ENCODE measurements at regions not wholly inside any gene's neighbourhood (a gene's known extent, or its start where the extent isn't known, plus 50 kb on each side); places are given as distances from the start of the nearest gene placed in this dataset.

DNA sequence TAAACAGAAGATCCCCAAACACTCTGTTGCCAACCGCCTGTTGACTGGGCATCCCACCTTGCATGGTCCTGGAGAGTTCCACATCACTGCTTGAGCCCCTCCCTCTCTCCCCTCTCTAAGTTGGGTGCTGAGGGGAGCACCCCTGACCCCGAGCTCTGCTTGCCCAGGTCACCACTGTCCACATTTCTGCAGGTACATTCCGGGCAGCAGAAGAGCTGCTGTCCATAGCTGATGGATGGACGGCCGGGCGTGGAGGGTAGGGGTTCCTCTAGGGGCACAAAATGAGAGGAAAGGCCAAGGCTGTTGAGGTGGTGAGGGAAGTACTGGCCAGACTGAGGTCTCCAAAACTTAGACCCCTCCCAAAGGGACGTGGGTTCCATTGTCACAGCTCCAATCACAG is 227.4 kb upstream of the PPP2R2D start:
- no peak for DNase-seq (ENCODE audit: low read depth)

DNA sequence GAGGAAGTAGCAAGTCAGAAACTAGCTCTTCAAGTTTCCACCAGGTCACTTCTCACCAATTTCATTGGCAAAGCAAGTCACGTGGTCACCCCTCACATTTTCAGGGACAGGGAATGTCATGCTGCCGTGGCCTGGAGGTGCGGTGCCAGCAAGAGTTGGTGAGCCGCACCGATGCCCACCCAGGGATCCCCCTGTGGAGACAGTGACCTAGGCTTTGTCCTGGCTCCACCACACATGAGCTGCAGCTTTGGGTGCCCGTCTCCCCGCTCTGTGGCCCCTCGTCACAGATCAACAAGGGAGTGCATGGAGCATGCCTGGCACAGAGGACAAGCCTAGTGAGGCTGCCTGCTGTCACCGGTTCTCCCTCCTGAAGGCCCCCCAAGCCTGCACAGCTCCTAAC is 226.7 kb upstream of the PPP2R2D start:
- no peak for DNase-seq (ENCODE audit: low read depth)

DNA sequence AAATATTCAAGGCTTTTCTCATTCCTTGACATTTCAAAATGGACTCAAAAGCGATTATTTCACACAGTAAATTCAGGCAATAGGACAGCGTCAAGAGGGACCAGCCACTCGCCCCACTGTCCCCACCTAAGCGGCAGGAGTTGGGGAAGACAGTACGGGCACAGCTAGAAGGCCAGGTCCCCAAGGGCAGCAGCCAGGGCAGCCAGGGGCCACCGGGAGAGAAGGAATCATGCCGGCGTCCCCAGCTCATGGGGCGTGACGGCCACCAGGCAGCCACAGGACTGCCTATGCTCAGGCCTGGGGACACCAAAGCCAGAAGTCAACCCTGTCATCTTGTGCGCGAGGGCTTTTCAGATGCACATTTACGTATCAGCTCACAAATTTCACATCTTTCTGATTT is 225.7 kb upstream of the PPP2R2D start:
- DNase-seq (ENCODE audit: low read depth): no peak

DNA sequence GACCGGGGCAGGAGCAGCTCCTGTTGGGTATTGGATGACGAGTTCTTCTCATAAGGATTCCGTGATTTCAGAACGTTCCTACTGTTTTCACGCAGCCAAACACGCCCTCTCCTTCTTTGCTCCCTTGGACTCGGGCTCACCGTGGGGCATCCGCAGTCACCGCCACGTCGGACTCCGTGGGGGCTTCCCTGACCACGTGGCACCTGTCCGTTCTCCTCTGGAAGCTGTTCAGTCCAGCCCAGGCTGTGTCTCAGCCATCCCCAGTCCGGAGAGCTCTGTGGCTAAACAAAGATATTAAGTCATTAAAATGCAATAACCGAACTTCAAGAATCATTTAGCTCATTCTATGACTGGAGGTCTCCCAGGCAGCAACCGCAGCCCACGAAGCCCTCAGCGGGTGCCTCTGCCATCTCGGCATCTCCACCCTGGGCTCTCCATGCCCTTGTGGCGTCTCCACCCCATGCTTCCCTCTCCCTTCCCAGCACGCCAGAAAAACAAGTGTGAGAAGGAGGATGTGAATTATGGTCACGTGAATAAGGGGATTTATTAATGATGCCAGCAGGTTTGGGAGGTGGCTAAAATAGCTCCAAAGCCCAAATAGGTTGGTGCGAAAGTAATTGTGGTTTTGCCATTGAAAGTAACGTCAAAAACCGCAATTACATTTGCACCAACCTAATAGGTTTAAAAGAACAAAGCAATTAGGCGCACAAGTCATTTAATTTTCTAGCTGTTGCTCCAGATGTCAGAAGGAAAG is 224.6 kb upstream of the PPP2R2D start:
- DNase-seq (ENCODE audit: low read depth): no peak

DNA sequence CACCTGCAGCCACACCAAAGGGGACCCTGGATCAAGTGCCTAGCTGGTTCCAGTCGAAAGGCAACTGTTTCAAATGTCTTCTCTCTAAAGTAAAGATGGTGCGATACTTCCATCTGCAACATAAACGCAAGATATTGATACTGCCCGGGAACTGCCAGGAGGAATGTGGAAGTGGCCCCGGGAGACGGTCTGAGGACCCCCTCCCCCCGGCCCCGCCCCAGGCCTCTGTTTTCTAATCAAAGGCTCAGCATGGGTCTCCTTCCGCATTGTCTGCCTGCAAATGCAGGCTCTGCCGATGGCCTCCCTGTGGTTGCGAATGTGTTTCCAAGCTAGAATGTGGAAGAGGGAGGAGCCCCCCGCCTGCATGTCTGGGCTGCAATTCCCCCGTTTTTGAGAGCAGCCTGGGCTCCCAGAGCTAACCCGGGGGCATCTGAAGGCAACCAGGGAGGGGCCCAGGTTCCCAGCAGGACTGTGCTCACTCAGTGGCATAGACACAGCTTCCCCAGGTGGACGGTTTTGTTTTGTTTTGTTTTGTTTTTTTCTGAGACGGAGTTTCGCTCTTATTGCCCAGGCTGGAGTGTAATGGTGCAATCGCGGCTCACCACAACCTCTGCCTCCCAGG is 223.9 kb upstream of the PPP2R2D start:
- no peak for DNase-seq (ENCODE audit: low read depth)

DNA sequence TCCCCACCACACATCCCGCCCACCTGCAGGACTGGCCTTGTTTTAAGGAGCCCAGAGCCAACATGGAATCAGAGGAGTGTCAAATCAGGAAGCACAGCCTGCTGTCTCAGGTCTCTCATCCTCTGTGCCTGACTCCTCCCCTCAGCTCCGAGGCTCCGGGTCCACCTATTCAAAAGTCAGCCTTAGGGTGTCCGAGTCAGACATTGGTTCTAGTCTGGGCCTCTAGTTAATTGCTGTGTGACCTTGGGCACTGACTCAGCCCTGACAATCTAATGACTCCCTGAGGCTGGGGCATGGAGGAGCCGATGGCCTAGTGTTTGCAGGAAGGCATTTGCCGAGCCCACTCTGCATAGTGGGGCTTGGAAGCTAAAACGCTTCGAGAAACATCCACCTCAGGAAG is 223.1 kb upstream of the PPP2R2D start:
- DNase-seq (ENCODE audit: low read depth): no peak

DNA sequence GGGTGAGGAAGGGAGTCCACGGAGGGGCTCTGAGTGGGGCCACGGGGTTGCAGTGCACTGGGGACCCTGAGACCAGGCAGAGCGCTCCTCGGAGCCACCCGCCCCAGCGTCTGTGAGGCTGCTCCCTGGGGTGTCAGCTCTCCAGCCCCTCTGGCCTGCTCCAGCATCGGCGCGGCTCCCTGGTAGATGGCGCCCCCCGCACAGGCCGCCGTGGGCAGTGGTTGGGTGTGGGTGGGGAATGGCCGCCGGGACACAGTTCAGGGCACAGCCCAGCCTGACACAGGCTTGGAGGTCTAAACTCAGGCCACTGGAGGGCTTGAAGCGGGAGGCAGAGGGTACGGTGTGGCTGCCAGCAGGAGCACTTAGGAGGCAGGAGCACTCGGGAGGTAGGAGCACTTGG is 222.6 kb upstream of the PPP2R2D start:
- no peak for DNase-seq (ENCODE audit: low read depth)

DNA sequence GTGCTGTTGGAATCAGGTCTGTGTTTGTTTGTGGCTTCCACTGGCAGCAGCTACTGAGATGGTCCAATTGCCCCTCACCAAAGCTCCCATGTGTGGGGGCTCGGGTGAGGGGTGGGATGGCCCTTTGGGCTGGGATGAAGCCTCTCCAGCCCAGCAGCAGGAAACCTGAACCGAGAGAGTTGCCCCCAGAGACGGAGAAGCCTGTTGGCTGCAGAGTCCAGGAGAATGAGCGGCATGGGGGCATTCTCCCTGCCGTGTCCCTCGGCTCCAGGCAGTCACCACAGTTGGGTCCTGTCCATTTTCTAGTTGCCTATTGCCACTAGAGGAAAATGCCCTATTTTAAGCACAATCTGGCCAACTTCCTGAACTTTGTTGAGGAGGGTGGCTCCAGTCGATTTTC is 222.2 kb upstream of the PPP2R2D start:
- DNase-seq (ENCODE audit: low read depth): no peak

DNA sequence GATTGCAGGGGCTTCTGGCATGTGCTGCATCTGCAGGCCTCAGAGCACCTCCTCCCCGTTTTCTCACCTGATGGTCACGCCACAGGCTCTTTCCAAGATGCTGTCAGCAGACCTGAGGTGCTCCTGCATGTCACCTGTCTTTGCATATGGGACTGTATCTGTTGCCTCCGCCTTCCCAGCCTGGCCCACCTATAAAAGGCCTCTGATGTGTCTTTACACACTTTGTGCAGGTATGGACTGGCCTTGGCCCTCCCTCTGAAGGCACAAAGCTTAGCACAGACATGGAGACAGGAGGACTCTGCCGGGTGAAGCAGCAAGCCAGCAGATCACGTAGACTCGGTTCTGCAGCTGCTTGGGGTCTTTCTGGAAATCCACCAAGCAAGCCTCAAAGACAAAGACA is 220.9 kb upstream of the PPP2R2D start:
- DNase-seq (ENCODE audit: low read depth): no peak

DNA sequence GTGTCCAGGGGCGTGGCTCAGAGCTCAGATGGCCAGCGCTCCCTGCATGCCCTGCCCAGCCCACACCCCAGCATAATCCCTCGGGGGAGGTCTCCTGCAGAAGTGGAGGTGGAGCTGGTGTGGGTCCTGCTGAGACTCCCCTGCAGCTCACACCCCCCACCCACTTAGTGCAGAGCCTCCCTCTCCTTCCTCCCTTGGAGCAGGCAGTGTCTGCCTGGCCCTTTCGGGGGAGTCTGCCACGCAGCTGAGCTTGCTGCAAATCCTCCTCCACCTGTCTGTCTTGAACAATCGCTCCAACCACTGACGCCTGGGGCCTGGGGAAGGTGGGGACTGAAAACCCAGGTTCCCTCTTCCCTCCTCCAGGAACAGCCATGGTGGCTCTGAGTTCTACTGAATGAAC is 219.7 kb upstream of the PPP2R2D start:
- DNase-seq (ENCODE audit: low read depth): no peak

DNA sequence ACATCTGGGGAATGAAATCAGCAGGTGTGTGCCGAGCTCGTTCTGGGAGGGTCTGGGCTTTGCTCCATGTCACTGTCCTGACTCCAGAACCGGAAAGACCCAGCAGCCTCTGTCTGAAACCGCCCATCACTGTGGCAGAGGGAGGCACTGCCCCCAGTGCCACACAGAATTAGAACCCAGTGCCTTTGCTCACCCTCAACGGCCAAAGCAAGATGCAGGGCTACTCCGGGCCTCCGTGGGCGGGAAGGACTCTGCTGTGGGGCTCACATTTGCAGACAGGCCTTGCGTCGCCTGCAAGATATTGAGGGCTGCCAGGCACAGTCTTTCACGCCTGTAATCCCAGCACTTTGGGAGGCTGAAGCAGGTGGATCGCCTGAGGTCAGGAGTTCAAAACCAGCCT is 219.2 kb upstream of the PPP2R2D start:
- no peak for DNase-seq (ENCODE audit: low read depth)

DNA sequence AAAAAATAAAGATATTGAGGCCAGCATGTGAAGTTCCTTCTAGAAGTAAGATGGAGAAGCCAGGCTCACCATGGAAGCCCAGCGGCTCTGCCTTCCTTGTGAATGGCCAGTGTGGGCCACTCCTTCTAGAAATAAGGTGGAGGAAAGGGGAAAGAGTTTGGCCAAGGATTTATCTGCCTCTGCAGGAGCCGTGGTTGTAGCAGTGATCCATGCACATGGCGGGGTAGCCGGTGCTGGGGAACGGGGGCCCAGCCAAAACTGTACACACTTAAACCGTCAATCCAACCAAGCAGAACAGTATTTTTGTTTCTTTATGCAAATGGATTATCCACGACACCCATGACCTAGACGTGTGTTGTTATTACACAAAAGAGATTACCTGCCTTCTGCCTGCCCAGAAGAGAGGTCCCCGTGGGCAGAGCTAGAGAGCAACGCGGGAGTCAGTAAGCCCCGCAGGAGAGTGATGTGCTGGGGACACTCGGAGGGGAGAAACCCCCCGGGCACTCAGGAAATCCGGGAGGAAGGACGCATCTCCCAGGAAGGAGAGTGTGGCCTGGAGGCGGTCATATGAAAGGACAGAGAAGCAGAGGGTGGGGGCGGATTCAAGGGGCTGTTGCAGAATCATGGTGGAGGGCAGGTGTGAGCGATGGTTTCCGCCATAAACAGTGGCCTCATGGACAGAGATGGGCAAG is 218.4 kb upstream of the PPP2R2D start:
- no peak for DNase-seq (ENCODE audit: low read depth)

DNA sequence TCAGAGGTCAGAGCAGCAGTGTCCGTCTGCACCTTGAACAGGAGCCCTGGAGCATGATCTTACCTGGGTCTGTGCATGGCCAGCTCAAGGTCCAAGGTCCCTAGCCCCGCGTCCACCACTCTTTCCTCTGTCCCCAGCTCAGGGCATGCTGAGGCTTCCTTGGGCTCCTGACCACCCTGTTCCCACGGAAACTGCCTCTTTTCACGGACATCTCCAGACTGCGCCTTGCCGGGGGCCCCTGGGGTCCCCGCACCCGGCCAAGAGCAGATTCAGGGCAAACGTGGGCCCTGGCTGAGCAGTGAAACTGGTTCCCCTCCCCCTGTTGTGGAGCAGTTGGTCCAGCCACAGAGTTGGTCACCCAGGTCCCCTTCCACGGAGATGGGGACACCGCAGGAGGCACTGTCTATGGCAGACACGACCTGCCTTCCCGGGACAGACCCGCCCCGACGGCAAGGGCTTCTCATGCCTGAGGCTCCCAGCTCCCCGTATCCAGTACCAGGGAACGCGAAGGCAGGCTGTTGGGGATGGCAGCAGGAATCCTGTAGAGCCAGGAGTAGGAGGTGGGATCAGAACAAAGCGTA is 217.4 kb upstream of the PPP2R2D start:
- no peak for DNase-seq (ENCODE audit: low read depth)

DNA sequence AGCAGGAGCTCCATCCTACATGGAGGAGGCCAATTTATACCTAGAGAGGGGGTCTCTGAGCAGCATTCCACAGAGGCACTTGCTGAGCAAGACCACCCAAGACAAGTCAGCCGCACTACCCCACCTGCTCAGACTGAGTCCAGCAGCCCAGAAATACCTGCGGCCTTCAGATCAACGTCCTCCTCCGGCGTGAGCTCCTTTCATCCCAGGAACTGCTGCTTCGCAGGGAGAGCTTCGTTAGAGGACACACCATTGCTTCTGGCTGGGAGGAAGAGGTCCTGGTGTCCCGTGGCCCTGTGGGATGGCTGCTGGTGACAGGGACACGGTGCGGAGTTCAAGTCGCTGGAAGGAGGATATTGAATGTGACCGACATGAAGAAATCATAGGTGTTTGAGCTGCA is 216.9 kb upstream of the PPP2R2D start:
- DNase-seq (ENCODE audit: low read depth): no peak

DNA sequence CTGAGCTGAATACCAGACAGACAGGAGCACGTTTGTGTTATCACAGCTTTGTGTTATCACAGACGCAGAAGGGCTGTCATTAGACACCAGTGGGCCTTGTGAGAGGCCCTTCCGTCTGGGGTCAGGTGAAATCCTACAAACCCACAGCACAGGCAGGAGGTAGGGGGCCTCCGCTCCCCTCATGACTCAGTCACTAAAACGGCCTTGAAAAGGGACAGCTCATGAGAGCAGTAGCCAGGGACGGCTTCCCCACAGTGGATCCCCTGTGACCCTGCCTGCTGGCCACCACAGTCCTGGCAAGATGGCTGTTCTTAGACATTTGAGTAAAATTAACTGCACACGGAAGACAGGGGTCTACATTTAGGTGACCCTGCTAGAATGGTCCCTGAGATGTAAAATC is 215.8 kb upstream of the PPP2R2D start:
- no peak for DNase-seq (ENCODE audit: low read depth)

DNA sequence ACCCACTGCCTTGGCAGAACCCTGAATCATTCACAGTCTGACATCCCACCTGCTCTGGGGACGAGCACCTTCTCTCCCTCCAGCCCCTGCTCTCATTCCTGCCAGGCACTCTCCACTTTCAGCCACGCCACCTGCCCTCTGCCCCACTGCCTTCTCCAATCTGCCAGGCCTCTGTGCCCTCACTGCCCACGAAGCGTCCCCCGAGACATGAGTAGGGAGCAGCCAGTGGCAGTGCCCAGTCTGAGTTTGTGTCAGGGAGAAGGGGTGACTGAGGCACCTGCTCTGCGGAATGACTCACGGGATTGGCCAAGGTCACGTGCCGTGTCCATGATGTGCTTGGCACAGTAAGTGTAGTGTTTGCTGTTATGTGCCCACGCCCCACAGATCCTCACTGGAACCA is 215.2 kb upstream of the PPP2R2D start:
- DNase-seq (ENCODE audit: low read depth): no peak

DNA sequence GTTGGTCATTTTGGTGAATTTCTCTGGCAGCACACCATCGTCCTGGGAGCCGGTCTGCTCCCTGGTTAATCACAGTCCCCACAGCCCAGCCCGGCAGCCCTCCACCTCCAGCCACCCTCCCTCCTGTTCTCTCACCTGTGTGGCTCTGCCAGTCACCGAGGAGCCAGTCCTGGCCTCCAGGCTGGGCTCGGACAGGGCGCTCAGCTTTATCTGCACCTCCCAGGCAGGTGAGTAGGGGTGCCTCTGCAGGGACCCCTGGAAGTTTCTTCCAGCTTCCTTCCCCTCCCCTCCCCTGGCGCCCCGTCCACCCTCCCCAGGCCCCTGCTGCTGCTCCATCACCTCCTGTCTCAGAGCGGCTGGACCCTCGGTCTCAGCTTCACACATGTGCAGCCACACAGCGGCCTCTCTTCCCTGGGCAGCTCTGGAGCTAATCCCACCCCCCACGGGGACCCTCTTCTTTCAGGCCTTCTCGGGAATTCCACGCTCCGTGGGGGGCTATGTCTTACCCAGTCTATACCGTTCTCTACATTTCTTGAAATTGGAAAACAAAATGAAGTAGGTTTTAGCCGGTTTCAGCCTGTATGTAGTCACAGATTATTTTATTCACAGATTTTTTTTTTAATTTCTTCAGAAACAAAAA is 213.9 kb upstream of the PPP2R2D start:
- no peak for DNase-seq (ENCODE audit: low read depth)

DNA sequence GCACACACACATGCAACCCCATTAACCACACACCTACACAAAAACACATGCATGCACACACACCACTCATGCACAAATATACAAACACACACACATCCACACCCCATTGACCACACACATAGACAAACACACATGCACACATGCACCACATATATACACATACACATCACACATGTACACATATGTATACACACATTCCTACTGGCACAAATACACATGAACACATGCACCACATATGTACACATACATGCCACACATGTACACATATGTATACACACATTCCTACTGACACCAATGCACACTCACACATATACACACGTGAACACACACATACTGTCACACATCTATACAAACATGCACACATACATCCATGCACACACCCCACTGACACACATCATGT is 212.5 kb upstream of the PPP2R2D start:
- DNase-seq (ENCODE audit: low read depth): no peak

DNA sequence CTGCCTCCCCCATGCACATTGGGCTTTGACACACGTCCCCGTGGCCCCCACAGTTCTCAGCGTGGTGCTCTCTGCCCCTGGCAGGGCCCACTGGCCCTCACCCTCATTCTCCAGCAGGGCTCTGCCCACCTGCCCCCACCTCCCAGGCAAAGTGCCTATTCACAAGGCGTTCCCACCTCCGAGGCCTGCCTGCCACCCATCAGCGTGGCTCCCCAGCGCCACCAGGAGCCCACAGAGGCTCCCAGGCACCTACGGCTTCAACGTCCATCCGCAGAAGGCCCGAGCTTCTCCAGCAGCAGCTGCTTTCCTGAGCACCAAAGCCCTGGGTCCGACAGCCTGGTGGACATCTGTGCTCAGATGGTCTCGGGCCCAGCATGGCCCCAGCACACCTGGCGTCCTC is 211.8 kb upstream of the PPP2R2D start:
- DNase-seq (ENCODE audit: low read depth): no peak

DNA sequence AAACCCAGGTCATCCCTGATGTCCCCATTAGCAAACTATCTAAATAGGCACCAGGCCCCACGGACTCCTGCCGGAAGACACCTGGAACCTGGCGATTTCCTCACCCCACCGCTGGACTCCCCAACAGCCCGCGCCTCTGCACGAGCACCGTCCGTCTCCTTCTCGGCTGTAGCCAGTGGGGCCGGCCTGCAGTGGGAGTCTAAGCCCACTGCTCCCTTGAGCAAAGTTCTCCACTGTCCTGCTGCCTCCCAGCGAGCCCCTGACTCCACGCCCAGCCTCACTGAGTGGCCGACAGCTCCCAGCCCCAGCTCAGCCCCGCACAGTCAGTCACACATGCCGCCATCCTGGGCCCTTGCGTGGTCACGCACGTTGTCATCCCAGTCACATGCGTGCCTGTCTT is 211.3 kb upstream of the PPP2R2D start:
- DNase-seq (ENCODE audit: low read depth): no peak

DNA sequence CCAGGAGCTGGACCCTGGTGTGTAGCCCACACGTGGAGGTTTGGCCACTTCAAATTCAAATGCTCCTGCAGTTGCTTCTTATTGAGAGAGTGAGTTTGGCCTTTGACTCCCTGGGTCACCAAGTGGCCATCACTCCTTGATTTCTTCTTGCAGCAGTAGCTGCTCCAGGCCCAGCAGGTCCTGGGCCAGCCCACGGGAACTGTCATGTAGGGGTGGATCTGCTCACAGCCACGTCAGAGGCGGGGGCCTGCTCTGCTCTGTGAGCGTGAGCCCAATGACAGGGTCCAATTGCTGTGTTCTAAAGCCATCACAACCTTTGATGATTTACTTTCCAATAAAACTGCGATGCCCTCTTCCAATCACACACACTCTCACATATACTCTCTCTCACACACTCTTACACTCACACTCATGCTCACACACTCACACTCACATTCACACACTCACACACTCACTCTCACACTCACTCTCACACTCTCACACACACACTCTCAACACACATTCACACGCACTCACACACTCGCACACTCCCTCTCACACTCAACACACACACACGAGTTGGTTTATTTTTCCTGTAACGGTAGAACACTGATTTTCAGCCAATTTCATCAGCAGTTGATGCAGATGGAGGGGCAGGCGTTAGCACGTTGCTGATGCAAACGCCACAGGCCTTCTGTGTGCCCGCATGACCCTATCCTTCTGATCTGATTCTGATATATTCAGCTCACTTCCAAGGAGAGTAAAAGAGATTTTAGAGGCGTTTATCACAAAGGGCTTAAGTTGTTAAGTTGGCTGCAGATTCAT is 210.7 kb upstream of the PPP2R2D start:
- no peak for DNase-seq (ENCODE audit: low read depth)

DNA sequence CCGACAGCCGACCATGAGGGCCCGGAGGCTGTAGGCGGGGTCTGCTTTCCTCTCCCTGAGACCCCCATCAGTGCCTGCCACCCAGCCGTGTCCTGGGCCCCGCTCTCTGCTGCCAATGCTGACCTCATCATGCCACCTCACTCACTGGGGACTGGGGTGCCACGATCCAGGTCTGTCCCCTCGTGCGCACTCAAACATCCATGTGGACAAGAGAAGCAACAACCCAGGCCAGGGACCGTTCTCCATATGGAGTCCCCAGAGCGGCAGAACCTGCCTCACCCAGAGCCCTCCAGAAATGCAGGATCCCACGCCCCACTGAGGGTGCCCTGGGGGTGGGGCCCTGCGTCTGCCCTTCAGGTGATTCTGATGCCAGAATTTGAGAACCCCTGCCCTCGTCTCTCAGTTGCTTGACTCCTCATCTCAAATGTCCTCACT is 210.0 kb upstream of the PPP2R2D start:
- no peak for DNase-seq (ENCODE audit: low read depth)

Data from CMK (cell line).